Stimulated activated naive B cell treated with anti-CD40 and anti-IgM and Interleukin-4, amounts not matched to agents 10 μg/mL and 1 μg/mL and 100 μg/mL, for 72 hours (primary cell): ENCODE measurements at regions not wholly inside any gene's neighbourhood (a gene's known extent, or its start where the extent isn't known, plus 50 kb on each side); places are given as distances from the start of the nearest gene placed in this dataset.

Experiments used
- ATAC-seq, 2 donors: fragments of 150-1000 bp; cut with Tn5 transposase; replicated peaks; 2 replicates each; pipeline ENCODE4 v1.10.0; 2021; ENCODE audit warnings: moderate library complexity in 1 of 2
- DNase-seq: peaks from one replicate; pipeline ENCODE4 v3.0.0; 2021
- H3K27ac Mint-ChIP-seq: one replicate; pipeline ENCODE4 v1.8.0; 2022; ENCODE audit warnings: mild to moderate bottlenecking, mixed read lengths
- H3K27me3 Mint-ChIP-seq, 2 donors: one replicate each; pipeline ENCODE4 v1.8.0; 2022; ENCODE audit warnings: mixed read lengths in 2 of 2
- H3K36me3 Mint-ChIP-seq, 2 donors: one replicate each; pipeline ENCODE4 v1.8.0; 2022; ENCODE audit warnings: mixed read lengths in 2 of 2, mild to moderate bottlenecking in 1 of 2
- H3K4me1 Mint-ChIP-seq, 2 donors: one replicate each; pipeline ENCODE4 v1.8.0; 2022; ENCODE audit warnings: mixed read lengths in 2 of 2, mild to moderate bottlenecking in 1 of 2
- H3K4me3 Mint-ChIP-seq, 2 donors: one replicate each; pipeline ENCODE4 v1.8.0; 2022; ENCODE audit warnings: mild to moderate bottlenecking in 2 of 2, mixed read lengths in 2 of 2, moderate library complexity in 1 of 2
- H3K9me3 Mint-ChIP-seq, 2 donors: one replicate each; pipeline ENCODE4 v1.8.0; 2022; ENCODE audit warnings: mixed read lengths in 2 of 2, mild to moderate bottlenecking in 1 of 2

- H3K27ac Mint-ChIP-seq = no peak overlapping the region
- peaks cover 0 to 22% of the 10 kb centered on the region in 2 donors for H3K27me3 Mint-ChIP-seq
- DNase-seq (no peak), ATAC-seq (no peak)
- H3K4me1 Mint-ChIP-seq = peaks cover 37 to 54% of the 10 kb centered on the region in 2 donors
- peak overlapping the region in 1 of 2 donors; percentile 9 for H3K4me3 Mint-ChIP-seq
- peaks cover 18 to 30% of the 10 kb centered on the region in 2 donors for H3K36me3 Mint-ChIP-seq
- H3K9me3 Mint-ChIP-seq = peaks cover 0 to 2% of the 10 kb centered on the region in 2 donors
Measured at GRCh38 chr11:76607431-76607830, 63.1 kb downstream of the LRRC32 start.

GRCh38 chr11:76605338-76606074, 65.0 kb downstream of the LRRC32 start:
- ATAC-seq (no peak), DNase-seq (no peak)
- H3K27me3 Mint-ChIP-seq = peaks cover 0 to 21% of the 10 kb centered on the region in 2 donors
- H3K27ac Mint-ChIP-seq = no peak overlapping the region
- no peak overlapping the region for H3K4me3 Mint-ChIP-seq
- peaks cover 0 to 2% of the 10 kb centered on the region in 2 donors for H3K9me3 Mint-ChIP-seq
- H3K4me1 Mint-ChIP-seq = peaks cover 27 to 45% of the 10 kb centered on the region in 2 donors
- peaks cover 18 to 27% of the 10 kb centered on the region in 2 donors for H3K36me3 Mint-ChIP-seq

GRCh38 chr11:76604626-76605241, 65.8 kb downstream of the LRRC32 start:
- Mint-ChIP-seq H3K4me1 (peaks cover 23 to 45% of the 10 kb centered on the region in 2 donors), H3K36me3 (peaks cover 18 to 27% of the 10 kb centered on the region in 2 donors), H3K9me3 (peaks cover 0 to 2% of the 10 kb centered on the region in 2 donors), H3K4me3 (no peak overlapping the region), H3K27ac (peak overlapping the region; percentile 44), H3K27me3 (peaks cover 0 to 22% of the 10 kb centered on the region in 2 donors)
- DNase-seq (no peak), ATAC-seq (no peak)

DNA sequence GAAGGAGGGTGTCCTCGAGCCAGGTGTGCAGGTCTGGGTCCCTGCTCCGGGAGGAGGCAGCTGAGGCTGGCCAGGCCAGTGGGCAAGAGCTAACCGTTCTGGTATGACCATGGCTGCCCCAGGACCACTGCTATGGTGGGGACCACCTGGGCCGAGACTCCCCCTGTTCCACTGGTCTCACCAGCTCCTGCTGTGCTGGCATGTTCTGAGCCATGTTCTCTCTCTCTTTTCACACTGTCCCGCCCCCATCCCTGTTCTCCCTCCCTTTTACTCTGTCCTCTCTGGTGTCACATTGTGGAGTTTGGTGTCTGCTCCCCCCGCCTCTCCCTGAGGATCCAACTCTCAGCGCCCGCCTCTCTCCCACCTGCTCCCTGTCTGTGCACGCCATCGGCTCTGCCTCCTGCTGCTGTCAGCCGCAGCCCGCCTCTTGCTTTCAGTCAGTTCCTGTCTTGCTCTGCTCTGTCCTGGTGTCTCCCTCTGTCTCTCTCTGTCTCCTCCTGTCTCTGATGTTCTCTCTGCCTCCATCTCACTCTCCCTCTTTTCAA, 66.4 kb downstream of the LRRC32 start:
- DNase-seq (no peak), ATAC-seq (peak in 1 of 2 donors; percentile 16)
- H3K9me3 Mint-ChIP-seq = peaks cover 0 to 2% of the 10 kb centered on the region in 2 donors
- peaks cover 0 to 22% of the 10 kb centered on the region in 2 donors for H3K27me3 Mint-ChIP-seq
- H3K4me3 Mint-ChIP-seq = no peak overlapping the region
- peaks cover 27 to 51% of the 10 kb centered on the region in 2 donors for H3K4me1 Mint-ChIP-seq
- peaks cover 18 to 27% of the 10 kb centered on the region in 2 donors for H3K36me3 Mint-ChIP-seq
- peak overlapping the region; percentile 65 for H3K27ac Mint-ChIP-seq

DNA sequence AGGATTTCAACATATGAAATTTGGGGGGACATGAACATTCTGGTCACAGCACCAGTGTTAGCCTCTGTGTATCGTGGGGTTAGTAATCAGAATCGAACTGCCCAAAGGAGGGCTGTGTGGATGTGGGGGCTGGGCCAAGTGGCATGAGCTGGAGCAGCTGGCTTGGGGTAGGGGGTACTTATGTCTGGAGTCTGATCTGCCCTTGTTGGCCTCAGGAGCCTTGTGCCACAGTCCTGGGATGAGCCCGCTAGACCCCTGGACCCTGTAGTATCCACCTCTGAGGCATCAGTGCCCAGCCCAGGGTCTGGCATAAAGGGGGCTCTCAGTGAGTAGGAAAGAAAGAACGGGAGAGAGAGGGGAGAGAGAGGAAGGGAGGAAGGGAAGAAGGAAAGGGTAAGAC, 67.3 kb downstream of the LRRC32 start:
- DNase-seq (no peak), ATAC-seq (no peak)
- Mint-ChIP-seq H3K36me3 (peaks cover 15 to 22% of the 10 kb centered on the region in 2 donors), H3K9me3 (peaks cover 0 to 2% of the 10 kb centered on the region in 2 donors), H3K4me3 (no peak overlapping the region), H3K27ac (peak overlapping the region; percentile 38), H3K4me1 (peaks cover 32 to 60% of the 10 kb centered on the region in 2 donors), H3K27me3 (peaks cover 0 to 22% of the 10 kb centered on the region in 2 donors)
